ENCODE measurements at regions not wholly inside any gene's neighbourhood (a gene's known extent, or its start where the extent isn't known, plus 50 kb on each side); places are given as distances from the start of the nearest gene placed in this dataset.
A peak's percentile ranks its signal among the peaks of the same experiment; 100 is the strongest.

GRCh38 chr7:155383756-155384491 lies 74.0 kb upstream of the EN2 start:
- Histone ChIP-seq H3K27ac (ENCODE audit: extremely low read length, insufficient read depth, low read length) (no peak overlapping the region), H3K4me2 (ENCODE audit: low read depth, low read length) (no peak overlapping the region), H3K79me2 (ENCODE audit: insufficient read depth, low read length) (no peaks in the 10 kb centered on the region), H3K9me3 (ENCODE audit: low read length) (no peaks in the 10 kb centered on the region), H3K27me3 (ENCODE audit: control insufficient read depth in 1 of 2, insufficient read depth in 2 of 2, low read length in 2 of 2) (peaks cover 8 to 82% of the 10 kb centered on the region in 2 experiments; a peak in 4 of 5 replicates), H3K4me1 (ENCODE audit: insufficient read depth, low read length) (peaks cover 35% of the 10 kb centered on the region), H3K4me3 (replicated peaks in 1 of 3; ENCODE audit: insufficient read depth in 1 of 3, low read depth in 2 of 3, low read length in 3 of 3) (no peak overlapping the region), H4K20me1 (ENCODE audit: insufficient read depth, low read length) (no peaks in the 10 kb centered on the region), H3K36me3 (replicated peaks in 1 of 2; ENCODE audit: control insufficient read depth in 1 of 2, insufficient read depth in 2 of 2, low read length in 2 of 2) (no peaks in the 10 kb centered on the region), H2AFZ (ENCODE audit: low read length) (no peak overlapping the region), H3K9ac (ENCODE audit: insufficient read depth, low read depth, low read length) (no peak overlapping the region)
- in situ Hi-C loops (cut with HindIII; ENCODE audit: extremely low pct_ligation_motif_present, low pct_unique_long_range_greater_than_20kb) (loop anchor here (25.0 kb wide), 1 partner anchor 378 kb away; no protein-coding TSS in a partner anchor), intact Hi-C loops (cut with micrococcal nuclease; ENCODE audit: unreplicated experiment) (loop anchor here (10.0 kb wide), 1 partner anchor 381 kb away; no protein-coding TSS in a partner anchor)
- WGBS (ENCODE audit: low lambda C conversion rate) = 16% methylated on average over 7 of the region's 19 CpGs
- TF ChIP-seq PATZ1 (CRISPR knock-in tag; IDR thresholded peaks at IDR 0.05) = peak; percentile 84
- TF ChIP-seq HNF4A (CRISPR knock-in tag; IDR thresholded peaks at IDR 0.05) = peak; percentile 69
- TF ChIP-seq ZNF687 (CRISPR knock-in tag; IDR thresholded peaks at IDR 0.05) = peak; percentile 18; the same call in 1 of the 2 replicates
- TF ChIP-seq ZNF337 (CRISPR knock-in tag; IDR thresholded peaks at IDR 0.05; ENCODE audit: borderline replicate concordance, low read depth) = no peak
- TF ChIP-seq ZNF780A (CRISPR knock-in tag; IDR thresholded peaks at IDR 0.05) = no peak
- 0 out of 2 replicates have a peak, but pooled peaks have one; percentile 39 for TF ChIP-seq MYC (CRISPR knock-in tag; IDR thresholded peaks at IDR 0.05; ENCODE audit: borderline replicate concordance)
- TF ChIP-seq ZNF234 (CRISPR knock-in tag; conservative IDR thresholded peaks at IDR 0.05) = no peak
- CTCF ChIA-PET (ENCODE audit: low intra/inter-chr PET ratio, low total read pairs) = no interaction called here
- peak; percentile 18 for DNase-seq (ENCODE audit: low spot score)
- peak; percentile 8; the same call in 2 of the 3 replicates for ATAC-seq
- POLR2A ChIA-PET = no interaction called here
- no TSS peak for BruUV-seq (replicated peaks)
- FAIRE-seq = no peak
